ENCODE measurements at regions not wholly inside any gene's neighbourhood (a gene's known extent, or its start where the extent isn't known, plus 50 kb on each side); places are given as distances from the start of the nearest gene placed in this dataset.

DNA sequence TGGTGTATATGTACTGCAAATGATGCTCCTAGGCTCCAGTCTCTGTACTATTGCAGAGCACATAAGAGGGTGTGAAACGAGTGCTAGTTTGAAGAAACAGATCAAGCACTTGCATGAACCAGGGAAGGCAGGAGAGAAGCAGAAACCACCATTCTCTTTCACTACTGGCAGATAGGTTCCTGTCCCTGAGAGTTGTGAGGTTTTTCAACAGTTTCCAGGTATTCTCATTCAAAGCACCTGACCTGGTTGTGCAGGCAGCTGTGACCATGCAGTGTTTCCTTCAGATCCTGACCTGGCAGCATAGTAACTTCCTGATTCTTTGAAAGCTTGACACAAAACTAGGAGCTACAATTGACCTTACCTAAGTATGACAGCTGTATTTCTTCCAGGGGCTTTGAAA lies 164.9 kb downstream of the UFM1 start:
- TF ChIP-seq, protein P1, sequence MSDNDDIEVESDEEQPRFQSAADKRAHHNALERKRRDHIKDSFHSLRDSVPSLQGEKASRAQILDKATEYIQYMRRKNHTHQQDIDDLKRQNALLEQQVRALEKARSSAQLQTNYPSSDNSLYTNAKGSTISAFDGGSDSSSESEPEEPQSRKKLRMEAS (CRISPR knock-in tag; IDR thresholded peaks at IDR 0.05), result no peak
- TF ChIP-seq ATF6 (CRISPR knock-in tag; IDR thresholded peaks at IDR 0.05), result no peak
